ENCODE measurements at regions not wholly inside any gene's neighbourhood (a gene's known extent, or its start where the extent isn't known, plus 50 kb on each side); places are given as distances from the start of the nearest gene placed in this dataset.

- no peak for TF ChIP-seq CTCF (IDR thresholded peaks at IDR 0.05)
- no peak for TF ChIP-seq POLR2A (IDR thresholded peaks at IDR 0.05)
Measured at GRCh38 chr2:215848146-215848545, 165.2 kb downstream of the MREG start.
